SK-N-SH treated with all-trans-retinoic acid at 6 μM for 48 hours (cell line): ENCODE measurements at regions not wholly inside any gene's neighbourhood (a gene's known extent, or its start where the extent isn't known, plus 50 kb on each side); places are given as distances from the start of the nearest gene placed in this dataset.
A peak's percentile ranks its signal among the peaks of the same experiment; 100 is the strongest.

Experiments used
- ATAC-seq: fragments of 200-7000 bp; cut with Tn5 transposase; 3 replicates; pipeline ENCODE4 v1.9.1; 2020; ENCODE audit warnings: mild to moderate bottlenecking, moderate library complexity
- BACH2 ChIP-seq: fragments of 250-450 bp; sonication (Bioruptor Pico); IDR thresholded peaks from 2 replicates; pipeline ENCODE4 v1.9.0; 2021; ENCODE audit warnings: mild to moderate bottlenecking, borderline replicate concordance
- CREB5 ChIP-seq: fragments of 250-450 bp; sonication (Bioruptor Pico); IDR thresholded peaks from 2 replicates; pipeline ENCODE4 v1.5.1; 2020; ENCODE audit warnings: low read depth, mild to moderate bottlenecking, moderate library complexity
- CSDC2 ChIP-seq: fragments of 250-450 bp; sonication (Bioruptor Pico); IDR thresholded peaks from 2 replicates; pipeline ENCODE4 v1.5.0; 2020; ENCODE audit warnings: mild to moderate bottlenecking, moderate library complexity
- ESRRG ChIP-seq: fragments of 250-450 bp; sonication (Bioruptor Pico); IDR thresholded peaks from 2 replicates; pipeline ENCODE4 v1.6.1; 2021; ENCODE audit warnings: mild to moderate bottlenecking
- GLIS3 ChIP-seq: fragments of 250-450 bp; sonication (Bioruptor Pico); IDR thresholded peaks from 2 replicates; pipeline ENCODE4 v1.5.0; 2020; ENCODE audit warnings: mild to moderate bottlenecking, moderate library complexity
- ISL1 ChIP-seq: fragments of 250-450 bp; sonication (Bioruptor Pico); IDR thresholded peaks from 2 replicates; pipeline ENCODE4 v2.1.2; 2022; ENCODE audit warnings: mild to moderate bottlenecking, moderate library complexity
- PATZ1 ChIP-seq: fragments of 250-450 bp; sonication (Bioruptor Pico); IDR thresholded peaks from 2 replicates; pipeline ENCODE4 v1.8.0; 2020; ENCODE audit warnings: mild to moderate bottlenecking, moderate library complexity, borderline replicate concordance
- PPARA ChIP-seq: fragments of 250-450 bp; sonication (Bioruptor Pico); IDR thresholded peaks from 2 replicates; pipeline ENCODE4 v1.5.0; 2020; ENCODE audit warnings: mild to moderate bottlenecking, borderline replicate concordance
- RARB ChIP-seq: fragments of 250-450 bp; sonication (Bioruptor Pico); IDR thresholded peaks from 2 replicates; pipeline ENCODE4 v1.8.0; 2021; ENCODE audit warnings: mild to moderate bottlenecking, moderate library complexity
- SNAI2 ChIP-seq: fragments of 250-450 bp; sonication (Bioruptor Pico); IDR thresholded peaks from 2 replicates; pipeline ENCODE4 v1.5.0; 2020; ENCODE audit warnings: mild to moderate bottlenecking, moderate library complexity
- TCF4 ChIP-seq: fragments of 250-450 bp; sonication (Bioruptor Pico); IDR thresholded peaks from 2 replicates; pipeline ENCODE4 v1.8.0; 2021; ENCODE audit warnings: mild to moderate bottlenecking, moderate library complexity, borderline replicate concordance
- TOX ChIP-seq: fragments of 250-450 bp; sonication (Bioruptor Pico); IDR thresholded peaks from 2 replicates; pipeline ENCODE4 v1.8.0; 2021; ENCODE audit warnings: mild to moderate bottlenecking, moderate library complexity, borderline replicate concordance
- ZC3H10 ChIP-seq: fragments of 250-450 bp; sonication (Bioruptor Pico); IDR thresholded peaks from 2 replicates; pipeline ENCODE4 v1.5.1; 2021; ENCODE audit warnings: mild to moderate bottlenecking, moderate library complexity
- ZFP3 ChIP-seq: fragments of 250-450 bp; sonication (Bioruptor Pico); IDR thresholded peaks from 2 replicates; pipeline ENCODE4 v1.5.0; 2020; ENCODE audit warnings: mild to moderate bottlenecking, moderate library complexity
- ZFP30 ChIP-seq: fragments of 450-650 bp; formaldehyde crosslinking; IDR thresholded peaks from 2 replicates; pipeline ENCODE4 v1.5.0; 2022; ENCODE audit warnings: mild to moderate bottlenecking, moderate library complexity
- ZNF565 ChIP-seq: fragments of 450-650 bp; formaldehyde crosslinking; conservative IDR thresholded peaks from 2 replicates; pipeline ENCODE4 v1.5.0; 2020; ENCODE audit warnings: low read depth, mild to moderate bottlenecking, moderate library complexity
- ZNF70 ChIP-seq: fragments of 450-650 bp; formaldehyde crosslinking; IDR thresholded peaks from 2 replicates; pipeline ENCODE4 v1.5.0; 2020; ENCODE audit warnings: mild to moderate bottlenecking, moderate library complexity
- ZNF8 ChIP-seq: fragments of 450-650 bp; formaldehyde crosslinking; IDR thresholded peaks from 2 replicates; pipeline ENCODE4 v1.5.0; 2020; ENCODE audit warnings: mild to moderate bottlenecking, moderate library complexity
- TF ChIP-seq, protein P1 (sequence below): fragments of 250-450 bp; sonication (Bioruptor Pico); IDR thresholded peaks from 2 replicates; pipeline ENCODE4 v1.5.1; 2021; ENCODE audit warnings: mild to moderate bottlenecking, moderate library complexity

DNA sequence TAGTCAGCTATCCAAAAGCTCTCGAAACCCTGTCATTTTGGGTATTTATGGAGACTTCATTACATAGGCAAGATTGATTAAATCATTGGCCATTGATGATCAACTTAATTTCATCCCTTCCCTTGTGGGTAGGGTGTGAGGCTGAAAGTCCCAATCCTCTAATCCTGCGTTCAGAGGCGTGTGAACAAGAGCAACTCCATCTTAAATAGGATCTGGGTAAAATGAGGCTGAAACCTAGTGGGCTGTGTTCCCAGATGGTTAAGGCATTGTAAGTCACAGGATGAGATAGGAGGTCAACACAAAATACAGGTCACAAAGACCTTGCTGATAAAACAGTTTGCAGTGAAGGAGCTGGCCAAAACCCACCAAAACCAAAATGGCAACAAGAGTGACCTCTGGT, 641.7 kb upstream of the GJE1 start:
- no peak for TF ChIP-seq ZNF8
- TF ChIP-seq PPARA (CRISPR knock-in tag): no peak
- no peak for TF ChIP-seq ZNF70 (CRISPR knock-in tag)
- no peak for TF ChIP-seq BACH2 (CRISPR knock-in tag)
- no peak for TF ChIP-seq ISL1 (CRISPR knock-in tag)
- no peak for TF ChIP-seq GLIS3 (CRISPR knock-in tag)
- no peak for TF ChIP-seq RARB
- no peak for TF ChIP-seq TOX (CRISPR knock-in tag)
- TF ChIP-seq CREB5 (CRISPR knock-in tag): no peak
- TF ChIP-seq ESRRG (CRISPR knock-in tag): no peak
- no peak for ATAC-seq

- TF ChIP-seq ZFP30 (CRISPR knock-in tag): no peak
- no peak for TF ChIP-seq PATZ1 (CRISPR knock-in tag)
- no peak for TF ChIP-seq TCF4 (CRISPR knock-in tag)
- TF ChIP-seq ZFP3 (CRISPR knock-in tag): no peak
- TF ChIP-seq ESRRG (CRISPR knock-in tag): no peak
- no peak for TF ChIP-seq RARB
- no peak for TF ChIP-seq GLIS3 (CRISPR knock-in tag)
- TF ChIP-seq CSDC2 (CRISPR knock-in tag): no peak
- no peak for TF ChIP-seq ISL1 (CRISPR knock-in tag)
- no peak for TF ChIP-seq PPARA (CRISPR knock-in tag)
- TF ChIP-seq, protein P1, sequence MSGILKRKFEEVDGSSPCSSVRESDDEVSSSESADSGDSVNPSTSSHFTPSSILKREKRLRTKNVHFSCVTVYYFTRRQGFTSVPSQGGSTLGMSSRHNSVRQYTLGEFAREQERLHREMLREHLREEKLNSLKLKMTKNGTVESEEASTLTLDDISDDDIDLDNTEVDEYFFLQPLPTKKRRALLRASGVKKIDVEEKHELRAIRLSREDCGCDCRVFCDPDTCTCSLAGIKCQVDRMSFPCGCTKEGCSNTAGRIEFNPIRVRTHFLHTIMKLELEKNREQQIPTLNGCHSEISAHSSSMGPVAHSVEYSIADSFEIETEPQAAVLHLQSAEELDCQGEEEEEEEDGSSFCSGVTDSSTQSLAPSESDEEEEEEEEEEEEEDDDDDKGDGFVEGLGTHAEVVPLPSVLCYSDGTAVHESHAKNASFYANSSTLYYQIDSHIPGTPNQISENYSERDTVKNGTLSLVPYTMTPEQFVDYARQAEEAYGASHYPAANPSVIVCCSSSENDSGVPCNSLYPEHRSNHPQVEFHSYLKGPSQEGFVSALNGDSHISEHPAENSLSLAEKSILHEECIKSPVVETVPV (CRISPR knock-in tag): no peak
- no peak for TF ChIP-seq ZNF70 (CRISPR knock-in tag)
These were observed 644.2 kb upstream of the GJE1 start for GRCh38 chr6:141488488-141488887.

GRCh38 chr6:141486942-141487341, 645.8 kb upstream of the GJE1 start:
- ATAC-seq: no peak
- TF ChIP-seq SNAI2 (CRISPR knock-in tag) (no peak), ZFP3 (CRISPR knock-in tag) (no peak), TOX (CRISPR knock-in tag) (no peak), ZC3H10 (CRISPR knock-in tag) (no peak)

More at GRCh38 chr6:141488488-141488887, 644.2 kb upstream of the GJE1 start:
- ATAC-seq: peak; percentile 24; the same call in 2 of the 3 replicates

DNA sequence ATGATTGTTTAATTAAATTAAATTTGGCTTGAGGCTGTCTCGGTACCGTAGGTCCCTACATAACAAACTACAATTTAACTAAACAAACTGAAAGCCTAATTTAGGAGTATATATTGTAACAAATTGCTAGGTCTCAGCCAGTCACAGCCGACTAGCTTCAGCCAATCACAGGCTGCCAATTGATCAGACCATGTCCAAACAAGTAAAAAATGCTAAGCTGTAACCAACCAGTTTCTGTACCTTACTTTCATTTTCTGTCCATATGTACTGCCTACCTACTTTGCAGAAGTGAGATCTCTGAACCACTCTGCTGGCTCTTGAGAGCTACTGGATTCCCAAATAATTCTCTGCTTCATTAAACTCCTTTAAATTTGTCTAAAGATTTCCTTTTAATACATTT, 648.0 kb upstream of the GJE1 start:
- peak; percentile 77 for ATAC-seq
- no peak for TF ChIP-seq TCF4 (CRISPR knock-in tag)

DNA sequence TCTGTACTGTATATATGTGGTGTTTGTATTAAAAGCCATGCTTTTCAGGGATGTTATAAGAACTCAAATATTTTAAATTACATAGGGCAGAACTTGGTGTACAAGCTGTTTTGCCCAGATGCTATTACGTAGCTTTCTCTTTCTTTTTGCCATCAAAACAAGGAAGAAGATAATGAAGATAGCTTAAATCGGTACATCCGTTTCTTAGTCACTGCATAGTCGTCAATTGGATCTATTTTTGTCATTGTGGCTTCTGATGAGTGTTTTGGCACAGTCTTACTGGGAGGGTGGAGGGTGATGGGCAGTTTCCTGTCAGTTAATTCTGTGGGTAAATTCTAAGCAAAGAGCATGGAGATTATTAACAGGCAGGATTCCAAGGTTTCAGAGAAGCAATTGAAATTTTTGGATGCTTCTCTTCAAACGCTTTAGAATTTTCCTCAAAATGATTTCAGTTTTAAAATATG, 649.1 kb upstream of the GJE1 start:
- peak; percentile 75 for ATAC-seq
- TF ChIP-seq ZNF8 (no peak), ZNF565 (CRISPR knock-in tag) (no peak), ESRRG (CRISPR knock-in tag) (no peak), GLIS3 (CRISPR knock-in tag) (no peak), BACH2 (CRISPR knock-in tag) (no peak), ZC3H10 (CRISPR knock-in tag) (peak; percentile 76), RARB (no peak), CREB5 (CRISPR knock-in tag) (no peak), PPARA (CRISPR knock-in tag) (no peak)
